Keratinocyte (primary cell): ENCODE measurements at regions not wholly inside any gene's neighbourhood (a gene's known extent, or its start where the extent isn't known, plus 50 kb on each side); places are given as distances from the start of the nearest gene placed in this dataset.

Experiments
- DNase-seq: peaks from one replicate; pipeline ENCODE4 v3.0.0-alpha.2; 2011; ENCODE audit warnings: low read depth, missing footprints, low spot score
- FAIRE-seq: peaks from 2 replicates; lab custom pipeline; 2011; peaks lifted over from hg19 to GRCh38; lab: Jason Lieb, UNC
- H2AFZ ChIP-seq: 2 replicates; pipeline ENCODE4 v1.6.0; 2012; ENCODE audit warnings: low read length, control low read depth, inconsistent platforms; ENCODE audit not compliant: control insufficient read depth
- H3K27ac ChIP-seq: 2 replicates; pipeline ENCODE4 v1.5.1; 2011; ENCODE audit warnings: low read length; ENCODE audit not compliant: control insufficient read depth, insufficient read depth
- H3K27me3 ChIP-seq: 3 replicates; pipeline ENCODE4 v1.6.0; 2011; ENCODE audit warnings: low read length; ENCODE audit not compliant: control insufficient read depth, insufficient read depth; ENCODE audit errors: extremely low read depth
- H3K36me3 ChIP-seq, 2 experiments: 2 replicates in 1 of 2; 3 replicates in 1 of 2; pipeline ENCODE4 v1.5.1; 2011; ENCODE audit warnings: low read length in 2 of 2, mild to moderate bottlenecking in 1 of 2; ENCODE audit not compliant: control insufficient read depth in 2 of 2, insufficient read depth in 2 of 2; ENCODE audit errors: extremely low read depth in 1 of 2
- H3K4me1 ChIP-seq: 3 replicates; pipeline ENCODE4 v1.5.1; 2011; ENCODE audit warnings: low read length; ENCODE audit not compliant: control insufficient read depth, insufficient read depth; ENCODE audit errors: extremely low read depth
- H3K4me2 ChIP-seq: 3 replicates; pipeline ENCODE4 v1.6.0; 2011; ENCODE audit warnings: low read depth, low read length; ENCODE audit not compliant: control insufficient read depth, insufficient read depth; ENCODE audit errors: extremely low read depth
- H3K4me3 ChIP-seq, 3 experiments: fragments of 200-600 bp in 1 of 3; sonication (generic) in 1 of 3; 2 replicates in 2 of 3; 3 replicates in 1 of 3; pipeline ENCODE4 v1.5.1; 2011 to 2016; ENCODE audit warnings: low read length in 3 of 3, mild to moderate bottlenecking in 3 of 3, control low read depth in 2 of 3, inconsistent platforms in 1 of 3, low read depth in 1 of 3, mixed read lengths in 1 of 3, mixed run types in 1 of 3, moderate library complexity in 1 of 3; ENCODE audit not compliant: control insufficient read depth in 2 of 3, insufficient read depth in 2 of 3; ENCODE audit errors: extremely low read depth in 1 of 3
- H3K79me2 ChIP-seq: 2 replicates; pipeline ENCODE4 v1.6.0; 2012; ENCODE audit warnings: low read length; ENCODE audit not compliant: control insufficient read depth, insufficient read depth
- H3K9ac ChIP-seq: 3 replicates; pipeline ENCODE4 v1.6.0; 2011; ENCODE audit warnings: low read length; ENCODE audit not compliant: control insufficient read depth, insufficient read depth; ENCODE audit errors: extremely low read depth
- H3K9me1 ChIP-seq: 3 replicates; pipeline ENCODE4 v1.6.0; 2011; ENCODE audit warnings: low read length; ENCODE audit not compliant: control insufficient read depth, insufficient read depth; ENCODE audit errors: extremely low read depth
- H3K9me3 ChIP-seq: 2 replicates; pipeline ENCODE4 v1.5.1; 2012; ENCODE audit warnings: low read depth, low read length; ENCODE audit not compliant: control insufficient read depth
- H4K20me1 ChIP-seq: 3 replicates; pipeline ENCODE4 v1.6.0; 2011; ENCODE audit warnings: low read length; ENCODE audit not compliant: control insufficient read depth, insufficient read depth; ENCODE audit errors: extremely low read depth
- EZH2 ChIP-seq: IDR thresholded peaks from one replicate; pipeline ENCODE4 v1.6.1; 2012; ENCODE audit warnings: inconsistent platforms, mild to moderate bottlenecking, low read length, moderate library complexity
- dilution Hi-C: fragments of 300-500 bp; cut with MboI; formaldehyde crosslinking; loops from one replicate; pipeline ENCODE4 v1.7.0; 2020; ENCODE audit warnings: low sequenced_read_pairs; ENCODE audit not compliant: extremely low pct_ligation_motif_present
- TF ChIP-seq, protein P1 (sequence below), 3 experiments: IDR thresholded peaks in 1 of 3; conservative IDR thresholded peaks in 1 of 3; optimal IDR thresholded peaks in 1 of 3; 2 replicates in 2 of 3; 3 replicates in 1 of 3; pipeline versions ENCODE3 to v1.5.1; 2011; ENCODE audit warnings: low read length in 3 of 3, mild to moderate bottlenecking in 3 of 3, moderate library complexity in 2 of 3, control low read depth in 1 of 3, inconsistent platforms in 1 of 3; ENCODE audit not compliant: insufficient read depth in 2 of 3; ENCODE audit errors: extremely low read depth in 1 of 3

DNA sequence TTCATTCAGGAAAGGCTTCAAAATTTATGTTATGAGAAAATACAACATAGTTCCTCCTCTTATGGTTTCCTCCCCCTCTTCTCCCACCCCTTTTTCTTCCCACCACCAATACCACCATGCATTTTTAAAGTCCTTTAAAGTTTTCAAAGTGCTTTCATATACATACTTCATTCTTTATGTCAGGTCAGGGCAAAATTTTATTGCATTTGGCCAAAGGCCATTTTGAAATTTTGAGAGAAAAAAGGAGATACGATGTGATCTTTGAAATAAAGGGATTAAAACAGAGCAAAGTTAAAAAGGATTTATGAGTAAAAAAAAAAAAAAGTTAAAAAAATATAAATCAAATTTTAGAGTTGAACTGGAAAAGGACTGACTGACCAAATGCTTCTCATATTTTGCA is 792.5 kb upstream of the FANCL start:
- dilution Hi-C loops = no loop called here
- Histone ChIP-seq H4K20me1 (no peaks in the 10 kb centered on the region), H3K27ac (no peak overlapping the region), H3K9ac (no peak overlapping the region), H3K4me1 (no peaks in the 10 kb centered on the region), H3K9me3 (no peaks in the 10 kb centered on the region), H3K4me3 (no peak overlapping the region), H3K27me3 (no peaks in the 10 kb centered on the region), H3K36me3 (no peaks in the 10 kb centered on the region), H2AFZ (no peak overlapping the region), H3K9me1 (no peaks in the 10 kb centered on the region), H3K4me2 (no peak overlapping the region), H3K79me2 (no peaks in the 10 kb centered on the region)
- no peak for DNase-seq
- FAIRE-seq = no peak
- TF ChIP-seq, protein P1, sequence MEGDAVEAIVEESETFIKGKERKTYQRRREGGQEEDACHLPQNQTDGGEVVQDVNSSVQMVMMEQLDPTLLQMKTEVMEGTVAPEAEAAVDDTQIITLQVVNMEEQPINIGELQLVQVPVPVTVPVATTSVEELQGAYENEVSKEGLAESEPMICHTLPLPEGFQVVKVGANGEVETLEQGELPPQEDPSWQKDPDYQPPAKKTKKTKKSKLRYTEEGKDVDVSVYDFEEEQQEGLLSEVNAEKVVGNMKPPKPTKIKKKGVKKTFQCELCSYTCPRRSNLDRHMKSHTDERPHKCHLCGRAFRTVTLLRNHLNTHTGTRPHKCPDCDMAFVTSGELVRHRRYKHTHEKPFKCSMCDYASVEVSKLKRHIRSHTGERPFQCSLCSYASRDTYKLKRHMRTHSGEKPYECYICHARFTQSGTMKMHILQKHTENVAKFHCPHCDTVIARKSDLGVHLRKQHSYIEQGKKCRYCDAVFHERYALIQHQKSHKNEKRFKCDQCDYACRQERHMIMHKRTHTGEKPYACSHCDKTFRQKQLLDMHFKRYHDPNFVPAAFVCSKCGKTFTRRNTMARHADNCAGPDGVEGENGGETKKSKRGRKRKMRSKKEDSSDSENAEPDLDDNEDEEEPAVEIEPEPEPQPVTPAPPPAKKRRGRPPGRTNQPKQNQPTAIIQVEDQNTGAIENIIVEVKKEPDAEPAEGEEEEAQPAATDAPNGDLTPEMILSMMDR (optimal IDR thresholded peaks at IDR 0.05 in 1 of 3, IDR thresholded peaks at IDR 0.05 in 1 of 3, conservative IDR thresholded peaks at IDR 0.05 in 1 of 3; ENCODE audit: extremely low read depth in 1 of 3, insufficient read depth in 2 of 3, low read length in 3 of 3) = no peak
- TF ChIP-seq EZH2 = no peak

DNA sequence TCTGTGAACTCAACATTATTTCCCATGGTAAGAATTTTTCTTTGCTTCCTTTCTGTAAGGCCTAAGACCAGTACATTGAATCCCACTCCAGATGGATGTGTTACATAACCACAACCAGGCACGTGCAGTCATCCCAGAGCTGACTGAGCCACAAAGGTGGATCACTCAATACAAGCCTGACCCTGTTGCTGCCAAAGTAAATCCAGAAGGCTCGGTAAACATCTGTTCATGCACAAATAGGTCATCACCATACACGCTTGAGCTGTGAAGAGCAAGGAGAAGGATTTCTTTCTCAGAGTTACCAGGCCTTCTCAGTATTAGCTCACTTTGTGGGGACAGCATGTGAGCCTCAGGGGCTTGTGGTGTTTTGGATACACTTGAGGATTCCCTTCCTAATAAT is 791.4 kb upstream of the FANCL start:
- Histone ChIP-seq H3K9ac (no peak overlapping the region), H3K9me1 (no peaks in the 10 kb centered on the region), H3K9me3 (no peaks in the 10 kb centered on the region), H3K27me3 (no peaks in the 10 kb centered on the region), H4K20me1 (no peaks in the 10 kb centered on the region), H3K4me2 (no peak overlapping the region), H3K4me1 (no peaks in the 10 kb centered on the region), H3K36me3 (no peaks in the 10 kb centered on the region), H3K27ac (no peak overlapping the region), H3K4me3 (no peak overlapping the region), H3K79me2 (no peaks in the 10 kb centered on the region), H2AFZ (no peak overlapping the region)
- no peak for DNase-seq
- dilution Hi-C loops = no loop called here
- no peak for FAIRE-seq
- TF ChIP-seq, protein P1 (optimal IDR thresholded peaks at IDR 0.05 in 1 of 3, IDR thresholded peaks at IDR 0.05 in 1 of 3, conservative IDR thresholded peaks at IDR 0.05 in 1 of 3; ENCODE audit: extremely low read depth in 1 of 3, insufficient read depth in 2 of 3, low read length in 3 of 3) = no peak
- TF ChIP-seq EZH2 = no peak
